Motor neuron (in vitro differentiated cells): ENCODE measurements at regions not wholly inside any gene's neighbourhood (a gene's known extent, or its start where the extent isn't known, plus 50 kb on each side); places are given as distances from the start of the nearest gene placed in this dataset.

Experiments used
- ATAC-seq, 8 experiments: fragments of 200-7000 bp; cut with Tn5 transposase; replicated peaks in 6 of 8; 2 replicates each; pipeline ENCODE4 v1.8.0; 2021; ENCODE audit warnings: mild to moderate bottlenecking in 8 of 8, moderate library complexity in 8 of 8
- H3K27ac ChIP-seq, 2 donors: fragments of 250-450 bp; sonication (Bioruptor Pico); 2 replicates each; pipeline ENCODE4 v1.9.0; 2021; ENCODE audit warnings: antibody characterized with exemption in 2 of 2, mild to moderate bottlenecking in 2 of 2, moderate library complexity in 1 of 2
- H3K4me1 ChIP-seq, 2 donors: fragments of 250-450 bp; sonication (Bioruptor Pico); replicated peaks in 1 of 2; 2 replicates each; pipeline ENCODE4 v1.6.1; 2021; ENCODE audit warnings: antibody characterized with exemption in 2 of 2, mild to moderate bottlenecking in 2 of 2, moderate library complexity in 1 of 2
- H3K4me3 ChIP-seq, 5 donors: fragments of 250-450 bp; sonication (Bioruptor Pico); 2 replicates each; pipeline ENCODE4 v1.9.0; 2021; ENCODE audit warnings: antibody characterized with exemption in 5 of 5, mild to moderate bottlenecking in 5 of 5, moderate library complexity in 4 of 5
- WGBS, 10 experiments: fragments of 450-650 bp; shearing (Covaris generic); methylation state at CpG; one replicate each; pipeline ENCODE4 v1.0.0; 2022; 5-methylcytosine and 5-hydroxymethylcytosine counted together
- in situ Hi-C, 9 experiments: fragments of 400-800 bp; cut with MboI; loops; one replicate each; pipeline ENCODE4 v1.15.0; 2021; ENCODE audit warnings: low sequenced_read_pairs in 9 of 9, low pct_unique_long_range_greater_than_20kb in 2 of 9; ENCODE audit not compliant: unreplicated experiment in 9 of 9

- in situ Hi-C loops, result no loop called here
- H3K27ac ChIP-seq, result no peak overlapping the region
- H3K4me3 ChIP-seq, result no peak overlapping the region
- ATAC-seq, result no peak
- WGBS, 10 experiments, result 67 to 100% (median 86%) methylated on average over 1 to 2 of the region's 2 CpGs; no CpG with 5 or more reads in 2 of the 10 experiments
- H3K4me1 ChIP-seq, result no peaks in the 10 kb centered on the region
Measured at GRCh38 chr3:30551266-30551665, 55.1 kb upstream of the TGFBR2 start.

- no peak overlapping the region for H3K4me3 ChIP-seq
- WGBS, 10 experiments, result 44 to 100% (median 83%) methylated on average over 1 of the region's 1 CpG; no CpG with 5 or more reads in 2 of the 10 experiments
- H3K4me1 ChIP-seq, result no peaks in the 10 kb centered on the region
- no peak for ATAC-seq
- H3K27ac ChIP-seq, result no peak overlapping the region
- in situ Hi-C loops, result no loop called here
Measured at GRCh38 chr3:30551927-30552326, 54.5 kb upstream of the TGFBR2 start.

- in situ Hi-C loops, result no loop called here
- no peaks in the 10 kb centered on the region for H3K4me1 ChIP-seq
- no peak overlapping the region for H3K27ac ChIP-seq
- WGBS, 10 experiments, result 13 to 100% (median 80%) methylated on average over 1 to 4 of the region's 4 CpGs; no CpG with 5 or more reads in 2 of the 10 experiments
- ATAC-seq, result no peak
- H3K4me3 ChIP-seq, result no peak overlapping the region
Measured at GRCh38 chr3:30553641-30554316, 52.6 kb upstream of the TGFBR2 start.

- Histone ChIP-seq H3K27ac (no peak overlapping the region), H3K4me3 (no peak overlapping the region), H3K4me1 (no peaks in the 10 kb centered on the region)
- WGBS, 10 experiments, result 33 to 100% (median 76%) methylated on average over 1 of the region's 1 CpG; no CpG with 5 or more reads in 2 of the 10 experiments
- ATAC-seq, result no peak
- in situ Hi-C loops, result no loop called here
Measured at GRCh38 chr3:30554317-30554690, 52.1 kb upstream of the TGFBR2 start.

- Histone ChIP-seq H3K4me1 (no peaks in the 10 kb centered on the region), H3K27ac (no peak overlapping the region), H3K4me3 (no peak overlapping the region)
- in situ Hi-C loops, result no loop called here
- WGBS, 10 experiments, result 60 to 100% (median 90%) methylated on average over 1 to 2 of the region's 2 CpGs
- no peak for ATAC-seq
Measured at GRCh38 chr3:30555968-30556367, 50.4 kb upstream of the TGFBR2 start.
